GM13976 (cell line): ENCODE measurements at regions not wholly inside any gene's neighbourhood (a gene's known extent, or its start where the extent isn't known, plus 50 kb on each side); places are given as distances from the start of the nearest gene placed in this dataset.

Source experiments
- DNase-seq: peaks from one replicate; pipeline ENCODE4 v3.0.0; 2012; ENCODE audit warnings: low spot score
- CTCF ChIP-seq: IDR thresholded peaks from 2 replicates; pipeline ENCODE4 v1.5.1; 2012; ENCODE audit warnings: borderline replicate concordance, mild to moderate bottlenecking; ENCODE audit not compliant: insufficient read depth; ENCODE audit errors: extremely low read depth, missing control alignments, control extremely low read depth
- in situ Hi-C: fragments of 300-500 bp; cut with MboI; formaldehyde crosslinking; loops from one replicate; pipeline ENCODE4 v1.12.0; 2022; ENCODE audit warnings: low sequenced_read_pairs, mixed read lengths, inconsistent platforms; ENCODE audit not compliant: unreplicated experiment

- in situ Hi-C loops: no loop called here
- no peak for TF ChIP-seq CTCF
- no peak for DNase-seq
Measured at GRCh38 chr18:41744421-41745030, 210.5 kb upstream of the PIK3C3 start.

GRCh38 chr18:41737218-41737617 is 217.8 kb upstream of the PIK3C3 start:
- no peak for DNase-seq
- in situ Hi-C loops: no loop called here
- no peak for TF ChIP-seq CTCF

- in situ Hi-C loops: no loop called here
- TF ChIP-seq CTCF: no peak
- no peak for DNase-seq
Measured at GRCh38 chr18:41734917-41735316, 220.1 kb upstream of the PIK3C3 start.

- in situ Hi-C loops: no loop called here
- DNase-seq: no peak
- no peak for TF ChIP-seq CTCF
Measured at GRCh38 chr18:41732356-41732755, 222.7 kb upstream of the PIK3C3 start.

- TF ChIP-seq CTCF: no peak
- in situ Hi-C loops: no loop called here
- DNase-seq: no peak
Measured at GRCh38 chr18:41731884-41732283, 223.2 kb upstream of the PIK3C3 start.

GRCh38 chr18:41724195-41724594 is 230.8 kb upstream of the PIK3C3 start:
- in situ Hi-C loops: no loop called here
- no peak for TF ChIP-seq CTCF
- no peak for DNase-seq
